AG04450 (cell line): ENCODE measurements at regions not wholly inside any gene's neighbourhood (a gene's known extent, or its start where the extent isn't known, plus 50 kb on each side); places are given as distances from the start of the nearest gene placed in this dataset.

Experiments used
- CTCF ChIA-PET: fragments of 300-600, 350-600 bp; formaldehyde crosslinking; extraction: SDS; loops from one replicate; lab custom pipeline; 2022; ENCODE audit warnings: antibody characterized with exemption, inconsistent platforms; lab: Charles Lee
- POLR2A ChIA-PET: fragments of 350-600 bp; formaldehyde crosslinking; extraction: SDS; loops from one replicate; lab custom pipeline; 2021; ENCODE audit warnings: antibody characterized with exemption, inconsistent platforms; lab: Yijun Ruan, JAX
- DNase-seq: peaks from one replicate; pipeline ENCODE4 v3.0.0-alpha.2; 2011; ENCODE audit warnings: low read depth, low spot score
- H3K27ac ChIP-seq: one replicate; pipeline ENCODE4 v1.5.1; 2012; ENCODE audit warnings: low read depth, low read length, control low read depth
- H3K27me3 ChIP-seq: one replicate; pipeline ENCODE4 v1.6.0; 2012; ENCODE audit warnings: low read length; ENCODE audit not compliant: control insufficient read depth, insufficient read depth
- H3K4me3 ChIP-seq: 2 replicates; pipeline ENCODE4 v1.5.1; 2011; ENCODE audit warnings: mild to moderate bottlenecking, low read depth, low read length, control low read depth
- H3K9me3 ChIP-seq: 2 replicates; pipeline ENCODE4 v1.5.1; 2012; ENCODE audit warnings: low read length; ENCODE audit not compliant: control insufficient read depth, insufficient read depth
- CTCF ChIP-seq: IDR thresholded peaks from 2 replicates; pipeline ENCODE4 v1.5.1; 2011; ENCODE audit warnings: low read depth, low read length, control low read depth, inconsistent platforms

GRCh38 chr9:6703898-6704639 is 53.7 kb upstream of the KDM4C start:
- ChIA-PET POLR2A (interaction anchor here (0.7 to 1.4 kb wide), 2 partner anchors 22 to 142 kb away, joined by 4 to 5 read pairs; no protein-coding TSS in a partner anchor), CTCF (interaction anchor here (0.9 to 1.2 kb wide), 4 partner anchors 12 to 351 kb away, joined by 3 to 4 read pairs (median 4); no protein-coding TSS in a partner anchor)
- peak; percentile 44 for DNase-seq
- H3K9me3 ChIP-seq = peaks cover 5% of the 10 kb centered on the region; the same call in 1 of the 2 replicates
- H3K27ac ChIP-seq = peak overlapping the region; percentile 52
- peaks cover 3% of the 10 kb centered on the region for H3K27me3 ChIP-seq
- H3K4me3 ChIP-seq = peak overlapping the region; percentile 77
- no peak for TF ChIP-seq CTCF

GRCh38 chr9:6702707-6703106 is 55.1 kb upstream of the KDM4C start:
- POLR2A ChIA-PET = interaction anchor here (1.4 kb wide), 1 partner anchor 21 kb away, joined by 5 read pairs; no protein-coding TSS in a partner anchor
- no peak overlapping the region for H3K4me3 ChIP-seq
- TF ChIP-seq CTCF = no peak
- H3K27me3 ChIP-seq = peaks cover 3% of the 10 kb centered on the region
- peaks cover 5% of the 10 kb centered on the region; the same call in 1 of the 2 replicates for H3K9me3 ChIP-seq
- CTCF ChIA-PET = interaction anchor here (0.7 to 1.2 kb wide), 5 partner anchors 11 to 125 kb away, joined by 3 to 4 read pairs (median 4); no protein-coding TSS in a partner anchor
- no peak overlapping the region for H3K27ac ChIP-seq
- DNase-seq = no peak

- H3K27ac ChIP-seq = no peak overlapping the region
- no peak for TF ChIP-seq CTCF
- ChIA-PET CTCF (no interaction called here), POLR2A (no interaction called here)
- H3K27me3 ChIP-seq = no peaks in the 10 kb centered on the region
- no peaks in the 10 kb centered on the region for H3K9me3 ChIP-seq
- DNase-seq = no peak
- no peak overlapping the region for H3K4me3 ChIP-seq
Measured at GRCh38 chr9:6696178-6696577, 50.6 kb upstream of the GLDC start.

GRCh38 chr9:6695121-6695814 is 49.7 kb upstream of the GLDC start:
- ChIA-PET POLR2A (no interaction called here), CTCF (no interaction called here)
- no peak for DNase-seq
- H3K27ac ChIP-seq = no peak overlapping the region
- H3K27me3 ChIP-seq = no peaks in the 10 kb centered on the region
- TF ChIP-seq CTCF = no peak
- no peak overlapping the region for H3K4me3 ChIP-seq
- H3K9me3 ChIP-seq = no peaks in the 10 kb centered on the region
